ENCODE measurements at regions not wholly inside any gene's neighbourhood (a gene's known extent, or its start where the extent isn't known, plus 50 kb on each side); places are given as distances from the start of the nearest gene placed in this dataset.

DNA sequence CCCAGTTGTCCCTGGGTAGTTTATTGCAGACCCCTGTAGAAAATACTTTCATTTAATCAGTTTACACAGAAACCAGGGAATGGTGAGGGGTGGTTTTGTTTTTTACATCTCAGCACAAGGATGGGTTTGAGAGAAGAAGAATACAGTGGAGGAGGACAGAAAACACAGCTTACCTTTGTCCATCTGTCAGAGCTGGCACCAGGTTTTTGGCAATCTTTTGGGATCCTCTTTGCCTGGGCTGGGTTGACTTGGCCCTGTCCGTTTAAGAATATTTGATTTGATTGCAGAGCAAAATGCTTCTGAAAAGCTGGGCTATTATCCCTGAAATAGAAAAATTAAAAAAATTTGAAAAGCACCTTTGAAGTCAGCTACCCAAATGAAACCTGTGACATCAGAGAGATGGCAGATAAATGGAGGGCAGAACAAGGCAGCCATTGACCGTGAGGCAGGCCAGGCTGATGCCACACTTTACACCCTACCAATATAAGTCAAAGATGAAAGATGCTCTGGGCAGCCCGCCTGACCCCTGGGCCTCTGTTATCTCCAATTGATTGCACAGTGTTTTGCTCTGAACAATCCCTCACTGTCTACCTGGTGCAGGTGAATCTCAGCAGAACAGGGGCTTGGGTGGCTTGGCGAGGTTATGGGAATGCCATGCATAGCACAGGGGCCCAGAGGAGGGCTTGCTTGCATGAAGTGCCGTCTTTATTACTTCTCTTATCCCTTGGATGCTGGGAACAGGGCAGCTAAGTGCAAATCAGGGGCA lies 218.8 kb downstream of the LMX1A start (continued):
- TF ChIP-seq, protein P1, sequence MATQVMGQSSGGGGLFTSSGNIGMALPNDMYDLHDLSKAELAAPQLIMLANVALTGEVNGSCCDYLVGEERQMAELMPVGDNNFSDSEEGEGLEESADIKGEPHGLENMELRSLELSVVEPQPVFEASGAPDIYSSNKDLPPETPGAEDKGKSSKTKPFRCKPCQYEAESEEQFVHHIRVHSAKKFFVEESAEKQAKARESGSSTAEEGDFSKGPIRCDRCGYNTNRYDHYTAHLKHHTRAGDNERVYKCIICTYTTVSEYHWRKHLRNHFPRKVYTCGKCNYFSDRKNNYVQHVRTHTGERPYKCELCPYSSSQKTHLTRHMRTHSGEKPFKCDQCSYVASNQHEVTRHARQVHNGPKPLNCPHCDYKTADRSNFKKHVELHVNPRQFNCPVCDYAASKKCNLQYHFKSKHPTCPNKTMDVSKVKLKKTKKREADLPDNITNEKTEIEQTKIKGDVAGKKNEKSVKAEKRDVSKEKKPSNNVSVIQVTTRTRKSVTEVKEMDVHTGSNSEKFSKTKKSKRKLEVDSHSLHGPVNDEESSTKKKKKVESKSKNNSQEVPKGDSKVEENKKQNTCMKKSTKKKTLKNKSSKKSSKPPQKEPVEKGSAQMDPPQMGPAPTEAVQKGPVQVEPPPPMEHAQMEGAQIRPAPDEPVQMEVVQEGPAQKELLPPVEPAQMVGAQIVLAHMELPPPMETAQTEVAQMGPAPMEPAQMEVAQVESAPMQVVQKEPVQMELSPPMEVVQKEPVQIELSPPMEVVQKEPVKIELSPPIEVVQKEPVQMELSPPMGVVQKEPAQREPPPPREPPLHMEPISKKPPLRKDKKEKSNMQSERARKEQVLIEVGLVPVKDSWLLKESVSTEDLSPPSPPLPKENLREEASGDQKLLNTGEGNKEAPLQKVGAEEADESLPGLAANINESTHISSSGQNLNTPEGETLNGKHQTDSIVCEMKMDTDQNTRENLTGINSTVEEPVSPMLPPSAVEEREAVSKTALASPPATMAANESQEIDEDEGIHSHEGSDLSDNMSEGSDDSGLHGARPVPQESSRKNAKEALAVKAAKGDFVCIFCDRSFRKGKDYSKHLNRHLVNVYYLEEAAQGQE (IDR thresholded peaks at IDR 0.05; ENCODE audit: low read depth, low read length) = no peak
- no peak for TF ChIP-seq TAF1 (IDR thresholded peaks at IDR 0.05; ENCODE audit: borderline replicate concordance, low read depth, low read length)
- no peak for TF ChIP-seq RXRA (IDR thresholded peaks at IDR 0.05; ENCODE audit: borderline replicate concordance, low read depth)
- TF ChIP-seq, protein P2, sequence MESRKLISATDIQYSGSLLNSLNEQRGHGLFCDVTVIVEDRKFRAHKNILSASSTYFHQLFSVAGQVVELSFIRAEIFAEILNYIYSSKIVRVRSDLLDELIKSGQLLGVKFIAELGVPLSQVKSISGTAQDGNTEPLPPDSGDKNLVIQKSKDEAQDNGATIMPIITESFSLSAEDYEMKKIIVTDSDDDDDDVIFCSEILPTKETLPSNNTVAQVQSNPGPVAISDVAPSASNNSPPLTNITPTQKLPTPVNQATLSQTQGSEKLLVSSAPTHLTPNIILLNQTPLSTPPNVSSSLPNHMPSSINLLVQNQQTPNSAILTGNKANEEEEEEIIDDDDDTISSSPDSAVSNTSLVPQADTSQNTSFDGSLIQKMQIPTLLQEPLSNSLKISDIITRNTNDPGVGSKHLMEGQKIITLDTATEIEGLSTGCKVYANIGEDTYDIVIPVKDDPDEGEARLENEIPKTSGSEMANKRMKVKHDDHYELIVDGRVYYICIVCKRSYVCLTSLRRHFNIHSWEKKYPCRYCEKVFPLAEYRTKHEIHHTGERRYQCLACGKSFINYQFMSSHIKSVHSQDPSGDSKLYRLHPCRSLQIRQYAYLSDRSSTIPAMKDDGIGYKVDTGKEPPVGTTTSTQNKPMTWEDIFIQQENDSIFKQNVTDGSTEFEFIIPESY (IDR thresholded peaks at IDR 0.05; ENCODE audit: borderline replicate concordance, low read depth) = no peak

DNA sequence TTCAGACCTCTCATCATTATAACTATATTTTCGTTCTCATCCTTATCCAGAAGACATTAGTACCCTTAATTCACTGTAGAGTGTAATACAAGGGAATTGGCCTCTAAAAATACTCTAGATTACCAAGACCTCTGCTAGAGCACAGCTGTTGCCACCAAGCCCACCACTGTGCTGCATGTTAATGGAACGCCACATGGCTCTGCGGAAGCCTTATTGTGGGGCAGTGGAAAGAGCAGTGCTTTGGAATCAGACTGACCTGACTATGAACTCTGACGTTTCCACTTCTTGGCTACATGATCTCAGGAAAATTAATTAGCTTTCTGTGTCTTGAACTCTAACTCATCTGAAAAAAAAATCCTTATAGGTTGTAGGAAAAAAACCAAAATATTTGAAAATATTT lies 222.1 kb downstream of the LMX1A start:
- no peaks in the 10 kb centered on the region for H3K9me3 ChIP-seq
- no peak overlapping the region for H3K27ac ChIP-seq (ENCODE audit: low read depth in 2 of 2, low read length in 1 of 2)
- H3K27me3 ChIP-seq (ENCODE audit: insufficient read depth) = no peaks in the 10 kb centered on the region
- no peak overlapping the region for H3K4me2 ChIP-seq
- no peaks in the 10 kb centered on the region for H3K4me1 ChIP-seq (ENCODE audit: control insufficient read depth in 1 of 2, insufficient read depth in 2 of 2, low read depth in 1 of 2, low read length in 1 of 2)
- H3K9me2 ChIP-seq = no peaks in the 10 kb centered on the region
- POLR2A ChIA-PET = no interaction called here
- CTCF ChIA-PET = interaction anchor here (1.4 to 3.2 kb wide), 2 partner anchors 8 to 10 kb away, joined by 7 to 16 read pairs; no protein-coding TSS in a partner anchor
- no peaks in the 10 kb centered on the region for H4K20me1 ChIP-seq (ENCODE audit: insufficient read depth)
- no peak for DNase-seq
- 37% methylated on average over 4 of the region's 4 CpGs for WGBS (ENCODE audit: low lambda C conversion rate)
- no peak overlapping the region for H2AFZ ChIP-seq (ENCODE audit: low read depth)
- no peaks in the 10 kb centered on the region for H3K79me2 ChIP-seq (ENCODE audit: insufficient read depth)
- H3K9ac ChIP-seq = no peak overlapping the region
- no peaks in the 10 kb centered on the region for H3K36me3 ChIP-seq (replicated peaks in 1 of 2; ENCODE audit: control insufficient read depth in 1 of 2, insufficient read depth in 2 of 2, low read length in 1 of 2)
- no peak overlapping the region for H3K4me3 ChIP-seq (ENCODE audit: low read depth in 2 of 2, low read length in 1 of 2)
- no peaks in the 10 kb centered on the region for H3F3A ChIP-seq (replicated peaks; ENCODE audit: insufficient read depth)
- TF ChIP-seq, protein P3, sequence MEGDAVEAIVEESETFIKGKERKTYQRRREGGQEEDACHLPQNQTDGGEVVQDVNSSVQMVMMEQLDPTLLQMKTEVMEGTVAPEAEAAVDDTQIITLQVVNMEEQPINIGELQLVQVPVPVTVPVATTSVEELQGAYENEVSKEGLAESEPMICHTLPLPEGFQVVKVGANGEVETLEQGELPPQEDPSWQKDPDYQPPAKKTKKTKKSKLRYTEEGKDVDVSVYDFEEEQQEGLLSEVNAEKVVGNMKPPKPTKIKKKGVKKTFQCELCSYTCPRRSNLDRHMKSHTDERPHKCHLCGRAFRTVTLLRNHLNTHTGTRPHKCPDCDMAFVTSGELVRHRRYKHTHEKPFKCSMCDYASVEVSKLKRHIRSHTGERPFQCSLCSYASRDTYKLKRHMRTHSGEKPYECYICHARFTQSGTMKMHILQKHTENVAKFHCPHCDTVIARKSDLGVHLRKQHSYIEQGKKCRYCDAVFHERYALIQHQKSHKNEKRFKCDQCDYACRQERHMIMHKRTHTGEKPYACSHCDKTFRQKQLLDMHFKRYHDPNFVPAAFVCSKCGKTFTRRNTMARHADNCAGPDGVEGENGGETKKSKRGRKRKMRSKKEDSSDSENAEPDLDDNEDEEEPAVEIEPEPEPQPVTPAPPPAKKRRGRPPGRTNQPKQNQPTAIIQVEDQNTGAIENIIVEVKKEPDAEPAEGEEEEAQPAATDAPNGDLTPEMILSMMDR (IDR thresholded peaks at IDR 0.05) = no peak
- TF ChIP-seq YY1 (IDR thresholded peaks at IDR 0.05; ENCODE audit: low read depth) (no peak), TCF12 (IDR thresholded peaks at IDR 0.05) (no peak), RCOR1 (IDR thresholded peaks at IDR 0.05; ENCODE audit: low read length) (no peak), GATA2 (CRISPR knock-in tag; IDR thresholded peaks at IDR 0.05) (no peak), FOSL2 (IDR thresholded peaks at IDR 0.05; ENCODE audit: borderline replicate concordance, low read depth) (no peak), MEF2A (IDR thresholded peaks at IDR 0.05; ENCODE audit: borderline replicate concordance, low read depth) (no peak), JUND (IDR thresholded peaks at IDR 0.05) (no peak), SMC3 (IDR thresholded peaks at IDR 0.05; ENCODE audit: low read depth, low read length) (no peak), ELF1 (IDR thresholded peaks at IDR 0.05) (no peak), POLR2AphosphoS5 (IDR thresholded peaks at IDR 0.05; ENCODE audit: low read depth, low read length) (no peak), EP300 (IDR thresholded peaks at IDR 0.05; ENCODE audit: borderline replicate concordance in 1 of 2, low read depth in 1 of 2, low read length in 1 of 2) (no peak)
- TF ChIP-seq, protein P4, sequence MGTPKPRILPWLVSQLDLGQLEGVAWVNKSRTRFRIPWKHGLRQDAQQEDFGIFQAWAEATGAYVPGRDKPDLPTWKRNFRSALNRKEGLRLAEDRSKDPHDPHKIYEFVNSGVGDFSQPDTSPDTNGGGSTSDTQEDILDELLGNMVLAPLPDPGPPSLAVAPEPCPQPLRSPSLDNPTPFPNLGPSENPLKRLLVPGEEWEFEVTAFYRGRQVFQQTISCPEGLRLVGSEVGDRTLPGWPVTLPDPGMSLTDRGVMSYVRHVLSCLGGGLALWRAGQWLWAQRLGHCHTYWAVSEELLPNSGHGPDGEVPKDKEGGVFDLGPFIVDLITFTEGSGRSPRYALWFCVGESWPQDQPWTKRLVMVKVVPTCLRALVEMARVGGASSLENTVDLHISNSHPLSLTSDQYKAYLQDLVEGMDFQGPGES (IDR thresholded peaks at IDR 0.05; ENCODE audit: low read depth, low read length) = no peak
- TF ChIP-seq, protein P2 (IDR thresholded peaks at IDR 0.05; ENCODE audit: borderline replicate concordance, low read depth) = no peak
- TF ChIP-seq, protein P5, sequence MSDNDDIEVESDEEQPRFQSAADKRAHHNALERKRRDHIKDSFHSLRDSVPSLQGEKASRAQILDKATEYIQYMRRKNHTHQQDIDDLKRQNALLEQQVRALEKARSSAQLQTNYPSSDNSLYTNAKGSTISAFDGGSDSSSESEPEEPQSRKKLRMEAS (IDR thresholded peaks at IDR 0.05; ENCODE audit: low read depth) = no peak
- TF ChIP-seq, protein P6, sequence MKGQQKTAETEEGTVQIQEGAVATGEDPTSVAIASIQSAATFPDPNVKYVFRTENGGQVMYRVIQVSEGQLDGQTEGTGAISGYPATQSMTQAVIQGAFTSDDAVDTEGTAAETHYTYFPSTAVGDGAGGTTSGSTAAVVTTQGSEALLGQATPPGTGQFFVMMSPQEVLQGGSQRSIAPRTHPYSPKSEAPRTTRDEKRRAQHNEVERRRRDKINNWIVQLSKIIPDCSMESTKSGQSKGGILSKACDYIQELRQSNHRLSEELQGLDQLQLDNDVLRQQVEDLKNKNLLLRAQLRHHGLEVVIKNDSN (IDR thresholded peaks at IDR 0.05; ENCODE audit: borderline replicate concordance, low read depth) = no peak
